HG02884 (cell line): ENCODE measurements at regions not wholly inside any gene's neighbourhood (a gene's known extent, or its start where the extent isn't known, plus 50 kb on each side); places are given as distances from the start of the nearest gene placed in this dataset.
"Not testable (repeated sequence)": the region's sequence is repeated elsewhere in the genome, so short reads cannot be mapped to it uniquely, and the experiment has no call there.

Source experiments
- ATAC-seq: cut with Tn5 transposase; IDR thresholded peaks from one replicate; pipeline ENCODE4 v1.9.1; 2021; ENCODE audit warnings: mild to moderate bottlenecking, moderate library complexity; ENCODE audit not compliant: unreplicated experiment

DNA sequence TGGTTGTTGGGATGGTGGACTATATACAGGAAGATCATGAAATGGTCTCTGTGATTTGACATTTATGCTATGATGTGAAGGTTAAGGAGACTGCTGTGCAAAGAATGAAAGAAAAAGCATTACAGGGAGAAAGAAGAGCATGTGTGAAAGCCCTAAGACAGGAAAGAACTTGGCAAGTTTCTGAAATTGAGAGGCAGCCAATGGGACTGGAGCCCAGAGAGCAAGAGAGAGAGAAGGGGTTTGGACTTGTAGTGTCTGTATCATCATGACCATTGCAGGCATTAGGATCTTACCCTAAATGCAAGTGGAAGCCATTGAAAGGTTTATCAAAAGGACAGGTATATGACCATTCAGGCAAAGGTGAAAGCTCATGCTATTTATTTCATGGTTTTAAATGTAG lies 147.1 kb downstream of the NAA11 start:
- ATAC-seq, result no peak

DNA sequence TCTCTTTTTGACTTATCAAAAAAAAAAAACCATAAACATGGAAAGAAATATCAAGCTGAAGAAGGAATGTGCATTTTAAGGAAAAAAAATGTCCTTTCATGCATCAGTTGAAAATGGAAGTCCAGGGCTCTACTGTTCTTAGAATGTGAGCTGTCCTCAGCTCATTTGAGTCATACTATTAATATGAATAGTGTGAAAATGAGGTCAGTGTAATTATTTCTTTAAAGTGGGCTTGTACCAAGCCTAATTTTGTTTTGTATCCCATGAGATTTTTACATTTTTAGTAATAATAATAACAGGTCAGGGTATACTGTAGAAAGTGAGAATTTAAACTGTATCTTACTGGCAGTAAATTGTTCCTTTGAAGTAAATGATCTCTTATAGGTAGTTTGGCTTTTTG lies 148.5 kb downstream of the NAA11 start:
- peak; percentile 66 for ATAC-seq

DNA sequence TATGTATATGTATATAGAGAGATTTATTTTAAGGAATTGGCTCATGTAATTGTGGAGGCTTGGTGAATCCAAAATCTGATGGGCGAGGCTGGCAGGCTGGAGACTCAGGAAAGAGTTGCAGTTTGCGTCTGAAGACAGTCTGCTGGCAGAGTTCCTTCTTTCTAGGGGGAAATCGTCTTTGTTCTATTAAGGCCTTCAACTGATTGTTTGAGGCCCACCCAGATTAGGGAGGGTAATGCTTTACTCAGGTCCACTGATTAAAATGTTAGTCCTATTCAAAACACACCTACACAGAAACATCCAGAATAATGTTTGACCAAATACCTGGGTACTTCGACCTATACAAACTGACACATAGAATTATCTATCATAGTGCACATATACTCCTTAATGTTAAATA lies 149.5 kb downstream of the NAA11 start:
- no peak for ATAC-seq

DNA sequence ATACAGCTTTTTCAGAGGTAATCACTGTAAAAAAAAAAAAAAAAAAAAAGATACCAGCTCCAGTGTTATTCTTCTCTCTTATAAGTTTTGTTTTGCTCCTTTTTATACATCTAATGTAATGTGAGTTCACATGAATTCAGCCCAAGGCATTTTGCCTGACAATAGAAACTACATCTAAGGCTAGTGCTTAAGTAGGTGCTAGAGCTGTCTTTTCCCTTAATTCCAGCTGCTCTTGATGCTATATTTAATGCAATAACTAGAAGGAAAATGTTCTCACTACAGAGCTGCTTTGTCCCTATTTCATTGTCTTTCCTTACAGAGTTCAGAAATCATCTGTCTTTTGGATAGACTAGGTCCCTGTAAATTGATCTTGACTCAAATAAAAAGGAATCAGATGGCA lies 150.1 kb downstream of the NAA11 start:
- no peak for ATAC-seq

DNA sequence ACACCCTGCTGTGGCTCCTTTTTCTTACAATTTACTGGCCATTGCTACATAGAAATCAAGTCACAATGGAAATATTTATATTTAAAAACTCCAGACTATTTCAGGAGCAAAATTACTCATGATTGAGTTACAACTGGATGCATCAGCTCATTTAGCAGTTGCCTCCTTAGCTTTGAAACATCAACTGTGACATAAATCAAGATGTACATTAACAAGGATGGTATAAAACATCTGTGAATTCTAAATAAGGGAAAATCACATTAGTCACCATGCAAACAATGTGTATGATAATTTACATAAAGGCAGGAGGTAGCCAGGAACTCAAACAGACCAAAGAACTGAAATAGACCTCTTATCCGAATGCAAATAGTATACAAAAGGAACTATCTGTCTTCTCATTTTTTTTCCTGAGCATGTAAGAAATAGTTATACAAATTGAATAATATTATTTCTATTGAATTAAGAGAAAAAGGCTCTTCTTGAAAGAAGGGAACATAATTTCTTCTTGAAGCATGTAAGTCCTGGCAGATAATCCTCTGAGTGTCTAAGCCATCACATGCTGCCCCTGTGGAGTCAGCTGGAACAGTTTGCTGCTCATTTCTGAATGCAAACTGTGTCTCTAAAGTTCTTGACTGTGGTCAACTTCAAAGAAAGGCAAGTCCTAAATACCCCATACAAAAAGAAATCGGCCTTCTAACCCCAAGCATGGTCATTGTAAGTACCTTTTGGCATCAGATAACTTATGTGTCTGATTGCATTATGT lies 151.2 kb downstream of the NAA11 start:
- no peak for ATAC-seq

DNA sequence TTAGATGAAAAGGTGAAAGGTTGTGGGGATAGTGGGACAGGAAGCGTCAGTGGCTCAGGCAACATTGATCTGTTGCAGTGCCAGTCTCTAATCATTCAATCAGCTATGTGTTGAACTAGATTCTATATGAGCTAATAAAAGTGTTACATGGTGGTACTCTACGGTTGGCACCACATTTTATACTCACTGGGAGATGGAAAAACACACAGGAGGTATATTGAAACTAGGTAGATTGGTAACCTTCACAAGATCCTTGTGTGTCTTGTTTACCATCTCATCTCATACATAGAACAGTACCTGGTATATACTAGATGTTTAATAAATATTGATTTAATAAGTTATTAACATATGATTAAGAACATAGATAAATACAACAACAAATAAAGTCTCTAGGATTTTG lies 152.7 kb downstream of the NAA11 start:
- no peak for ATAC-seq

DNA sequence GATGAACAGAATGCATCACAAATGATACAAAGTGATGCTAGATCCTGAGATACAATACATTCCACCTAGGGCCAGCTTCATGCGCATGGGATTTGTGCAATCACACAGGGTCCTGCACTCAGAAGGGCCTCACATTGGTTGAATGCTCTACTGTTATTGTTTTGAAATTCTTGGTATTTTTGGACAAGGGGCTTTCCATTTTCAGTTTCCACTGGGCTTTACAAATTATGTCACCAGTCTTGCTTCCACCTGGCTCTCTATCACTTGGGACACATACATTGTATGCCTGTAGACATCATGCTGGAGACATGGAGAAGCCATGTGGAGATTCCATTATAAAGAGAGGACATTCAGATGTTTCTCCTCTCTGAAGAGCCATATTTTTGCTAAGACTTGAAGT lies 155.8 kb downstream of the NAA11 start:
- ATAC-seq, result peak; percentile 40

DNA sequence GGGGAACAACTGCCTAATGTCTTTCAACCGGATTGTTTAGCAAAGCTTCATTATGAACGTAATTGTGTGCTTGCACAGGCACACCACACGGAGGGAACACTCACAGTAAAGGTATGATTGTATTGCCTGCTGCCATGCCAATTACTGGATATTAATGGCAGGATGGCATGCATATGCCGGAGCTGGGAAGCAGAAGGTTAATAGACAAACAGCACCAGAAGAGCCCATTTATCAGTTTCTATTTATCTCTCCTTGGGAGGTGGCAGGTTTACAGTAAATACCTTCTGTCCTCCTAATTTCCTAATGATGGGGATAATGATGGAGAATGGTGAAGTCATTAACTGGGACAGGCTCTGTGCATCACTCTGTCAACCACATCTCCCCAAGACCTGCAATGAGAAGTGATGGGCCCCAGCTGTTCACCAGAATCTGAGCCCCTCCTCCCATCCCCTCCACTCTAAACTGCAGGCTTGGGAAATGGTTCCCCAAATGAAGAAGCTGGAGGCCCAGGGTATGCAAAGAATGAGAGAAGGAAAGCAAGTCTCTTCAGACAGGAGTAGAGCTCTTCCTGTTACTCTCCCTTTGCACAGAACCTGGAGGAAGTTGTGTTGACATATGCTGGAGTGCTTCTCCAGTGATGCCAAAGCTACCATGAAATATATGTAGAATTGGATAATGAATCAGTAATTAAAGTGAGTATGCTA lies 160.8 kb downstream of the NAA11 start:
- no peak for ATAC-seq

DNA sequence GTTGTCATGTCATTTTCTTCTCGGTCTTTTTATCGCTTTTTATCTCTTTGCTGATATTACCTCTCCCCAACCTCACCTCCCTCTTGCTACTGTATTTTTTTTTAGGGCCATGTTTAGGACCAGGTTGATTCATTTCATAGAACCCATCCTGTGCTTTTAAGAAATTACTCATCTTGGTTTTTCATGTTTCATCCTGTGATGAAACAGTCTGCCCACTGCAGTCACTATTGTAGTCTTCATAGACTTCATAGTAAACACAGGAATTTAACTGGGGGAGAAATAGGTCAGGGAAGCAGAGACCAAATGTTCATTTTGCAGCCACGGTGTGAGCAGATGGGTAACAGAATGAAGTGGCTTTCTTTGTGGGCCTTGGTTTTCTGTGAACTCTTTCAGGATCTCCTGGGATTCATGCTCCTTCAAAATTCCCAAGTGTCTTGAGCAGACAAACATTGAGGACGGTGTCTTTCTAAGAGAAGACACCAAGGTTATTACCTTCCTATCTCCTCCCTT lies 161.8 kb downstream of the NAA11 start:
- peak; percentile 75 for ATAC-seq

DNA sequence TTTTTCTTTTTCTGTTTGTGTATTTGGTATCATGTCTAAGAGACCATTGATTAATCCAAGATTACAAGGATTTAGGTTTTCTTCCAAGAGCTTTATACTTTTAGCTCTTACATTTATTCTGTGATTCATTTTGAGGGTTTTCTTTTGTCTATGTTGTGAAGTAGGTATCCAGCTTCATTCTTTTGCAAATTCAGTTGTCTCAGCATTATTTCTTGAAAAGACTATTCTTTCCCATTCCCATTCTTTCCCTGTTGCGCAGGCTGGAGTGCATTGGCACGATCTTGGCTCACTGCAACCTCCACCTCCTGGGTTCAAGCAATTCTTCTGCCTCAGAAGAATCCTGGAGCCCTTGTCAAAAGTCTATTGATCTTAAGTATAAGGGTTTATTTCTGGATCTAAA lies 164.9 kb downstream of the NAA11 start:
- ATAC-seq, result no peak

DNA sequence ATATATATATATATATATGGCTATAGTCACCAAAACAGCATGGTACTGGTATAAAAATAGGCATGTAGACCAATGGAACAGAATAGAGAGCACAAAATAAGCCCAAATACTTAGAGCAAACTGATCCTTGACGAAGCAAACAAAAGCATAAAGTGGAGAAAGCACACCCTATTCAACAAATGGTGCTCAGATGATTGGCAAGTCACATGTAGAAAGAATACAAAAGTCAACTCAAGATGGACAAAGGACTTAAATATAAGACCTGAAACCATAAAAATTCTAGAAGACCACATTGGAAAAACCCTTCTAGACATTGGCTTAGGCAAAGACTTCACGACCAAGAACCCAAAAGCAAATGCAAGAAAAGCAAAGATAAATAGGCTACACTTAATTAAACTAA lies 167.2 kb downstream of the NAA11 start:
- ATAC-seq, result not testable (repeated sequence)

DNA sequence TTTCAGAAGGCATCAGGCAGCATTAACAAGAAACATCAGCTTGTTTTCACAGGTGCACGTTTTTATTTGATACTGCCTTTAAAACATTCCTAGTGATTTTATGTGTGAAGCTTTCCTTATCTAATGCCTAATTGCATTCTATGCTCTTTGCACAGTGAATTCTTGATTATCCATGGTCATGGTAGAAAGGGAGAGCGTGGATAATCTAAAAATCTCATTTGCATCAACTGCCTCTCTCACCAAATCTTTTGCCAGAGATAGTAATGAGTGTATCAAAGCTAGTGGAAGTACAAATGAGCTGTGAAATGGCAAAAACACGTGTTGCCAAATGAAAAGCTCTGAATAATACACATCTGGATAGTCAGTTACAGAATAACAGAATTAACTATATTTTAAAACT lies 170.5 kb downstream of the NAA11 start:
- ATAC-seq, result no peak

DNA sequence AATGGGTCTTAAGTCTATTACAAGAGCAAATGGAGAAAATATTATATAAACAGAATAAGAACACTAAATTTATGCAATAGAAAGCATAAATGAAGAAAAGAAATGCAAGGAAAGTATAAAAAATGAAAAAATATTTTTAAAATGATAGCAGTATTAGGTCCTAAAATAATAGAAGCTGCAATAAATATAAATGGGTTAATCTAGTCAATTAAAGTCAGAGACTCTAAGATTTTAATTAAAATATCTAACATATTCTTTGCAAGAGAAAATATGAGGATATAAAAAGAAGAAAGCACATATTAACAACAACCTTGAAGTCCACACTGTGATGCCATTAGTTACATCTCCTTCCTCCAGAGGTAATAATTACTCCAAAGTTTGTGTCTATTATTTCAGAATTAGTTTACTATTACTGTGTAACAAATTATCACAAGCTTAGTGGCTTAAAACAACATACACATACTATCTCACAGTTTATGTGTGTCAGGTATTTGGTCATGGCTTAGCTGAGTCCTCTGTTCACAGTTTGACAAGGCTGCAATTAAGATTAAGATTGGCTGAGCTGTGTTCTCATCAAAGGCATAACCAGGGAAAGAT lies 174.9 kb downstream of the NAA11 start:
- ATAC-seq, result no peak

DNA sequence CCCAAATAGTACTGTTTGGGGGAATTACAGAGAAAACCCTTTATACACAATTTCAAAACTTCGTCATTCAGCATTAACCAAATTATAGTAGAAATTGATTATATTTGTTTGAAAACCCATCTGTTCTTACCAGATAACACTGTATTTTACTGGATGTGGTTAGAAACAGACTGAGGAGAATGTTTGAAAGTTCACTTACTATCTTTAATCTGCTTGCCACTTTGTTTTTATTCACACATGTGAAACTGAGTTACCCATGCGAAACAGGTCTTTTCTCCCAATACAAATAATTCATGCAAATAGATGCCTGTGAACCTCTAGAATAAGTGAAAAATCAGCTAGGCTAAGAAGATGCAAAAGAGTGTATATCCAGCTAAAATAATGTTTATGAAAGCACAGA lies 177.5 kb downstream of the NAA11 start:
- ATAC-seq, result no peak

DNA sequence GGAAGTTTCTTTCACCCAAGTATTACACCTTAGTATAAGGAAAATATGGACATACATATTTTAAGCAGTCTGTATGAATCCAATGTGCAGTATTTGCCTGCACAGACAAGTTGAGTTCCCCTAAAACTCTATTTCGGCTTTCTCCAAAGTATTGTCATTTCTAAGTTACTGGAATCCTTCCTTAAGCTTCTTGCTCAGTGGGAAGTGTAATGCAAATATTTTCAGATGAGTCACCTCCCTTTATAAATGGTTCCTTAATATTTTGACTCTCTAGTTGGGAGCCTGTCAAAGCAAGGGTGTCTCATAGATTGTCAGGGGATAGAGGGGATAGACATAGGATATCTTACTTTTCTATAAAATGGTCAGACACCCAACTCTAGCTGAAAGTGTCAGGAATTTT lies 178.6 kb downstream of the NAA11 start:
- no peak for ATAC-seq

DNA sequence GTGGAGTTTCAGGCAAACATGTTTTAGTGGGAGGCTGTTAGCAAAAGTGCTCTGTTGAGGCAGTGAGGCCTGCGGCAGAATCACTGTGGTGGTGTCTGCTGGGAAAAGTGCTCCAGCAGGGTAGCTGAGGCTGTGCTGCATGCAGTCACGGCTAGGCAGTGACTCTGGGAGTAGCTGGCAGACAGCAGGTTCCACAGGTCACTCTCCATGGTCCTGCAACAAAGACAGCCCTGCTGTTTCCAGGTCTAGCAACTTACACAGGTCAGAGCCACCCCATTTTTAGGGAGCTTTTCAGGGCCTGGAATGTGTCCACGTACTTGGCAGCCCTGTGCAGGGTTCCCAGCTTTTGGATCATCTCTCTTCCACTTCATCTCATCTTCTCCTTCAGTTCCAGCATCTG lies 184.3 kb downstream of the NAA11 start:
- no peak for ATAC-seq

DNA sequence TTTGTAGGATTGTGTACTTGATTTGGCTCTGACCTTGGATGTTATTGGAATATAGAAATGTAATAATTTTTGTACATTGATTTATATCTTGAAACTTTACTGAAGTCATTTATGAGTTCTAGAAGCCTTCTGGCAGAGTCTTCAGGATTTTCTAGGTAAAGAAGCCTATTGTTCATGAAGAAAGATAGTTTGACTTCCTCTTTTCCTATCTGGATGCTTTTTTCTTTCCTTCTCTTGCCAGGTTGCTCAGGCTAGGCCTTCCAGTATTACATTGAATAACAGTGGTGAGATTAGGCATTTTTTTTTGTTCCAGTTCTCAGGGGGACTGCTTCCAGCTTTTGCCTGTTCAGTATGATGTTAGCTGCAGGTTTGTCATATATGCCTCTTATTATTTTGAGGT lies 191.1 kb downstream of the NAA11 start:
- no peak for ATAC-seq

DNA sequence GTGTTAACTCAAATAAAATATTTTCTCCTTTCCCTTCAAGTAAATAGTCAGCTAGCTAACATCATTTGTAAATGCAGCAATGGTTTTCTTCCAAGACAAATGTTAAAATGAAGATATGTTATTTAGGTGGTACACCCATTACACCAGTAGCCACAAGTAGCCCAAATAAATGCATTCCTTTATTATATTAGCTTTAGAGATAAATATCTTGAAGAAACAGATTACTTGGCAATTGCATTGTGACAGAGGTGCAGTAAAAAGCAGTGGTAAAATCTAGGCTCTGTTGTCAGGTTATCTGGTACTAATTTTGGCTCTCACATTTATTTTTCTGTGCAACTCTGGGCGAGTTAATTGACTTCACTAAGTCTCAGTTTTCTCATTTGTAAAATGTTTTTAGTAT lies 193.0 kb downstream of the NAA11 start:
- no peak for ATAC-seq

DNA sequence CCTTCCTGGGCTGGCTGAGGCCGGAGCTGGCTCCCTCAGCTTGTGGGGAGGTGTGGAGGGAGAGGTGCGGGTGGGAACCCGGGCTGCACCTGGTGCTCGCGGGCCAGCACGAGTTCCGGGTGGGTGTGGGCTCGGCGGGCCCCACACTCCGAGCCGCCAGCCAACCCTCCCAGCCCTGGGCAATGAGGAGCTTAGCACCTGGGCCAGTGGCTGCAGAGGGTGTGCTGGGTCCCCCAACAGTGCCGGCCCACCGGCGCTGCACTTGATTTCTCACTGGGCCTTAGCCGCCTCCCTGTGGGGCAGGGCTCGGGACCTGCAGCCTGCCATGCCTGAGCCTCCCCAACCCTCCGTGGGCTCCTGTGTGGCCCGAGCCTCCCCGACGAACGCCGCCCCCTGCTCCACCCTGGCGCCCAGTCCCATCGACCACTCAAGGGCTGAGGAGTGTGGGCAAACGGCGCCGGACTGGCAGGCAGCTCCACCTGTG lies 182.7 kb upstream of the PAQR3 start:
- no peak for ATAC-seq

DNA sequence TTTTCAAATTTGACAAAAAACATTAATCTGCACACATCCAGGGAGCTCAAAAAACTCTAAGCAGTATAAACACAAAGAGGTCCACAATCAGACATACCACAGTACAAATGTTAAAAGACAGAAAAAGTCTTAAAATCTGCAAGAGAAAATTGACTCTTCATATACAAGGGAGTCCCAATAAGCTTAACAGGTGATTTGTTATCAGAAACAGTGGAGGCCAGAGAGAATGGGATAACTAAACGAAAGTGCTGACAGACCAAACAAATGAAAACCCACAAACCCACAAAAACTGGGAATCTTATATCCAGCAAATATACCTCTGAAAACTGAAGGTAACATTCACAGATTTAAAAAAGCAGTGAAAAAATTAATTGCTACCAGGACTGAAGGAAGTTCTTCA lies 182.0 kb upstream of the PAQR3 start:
- ATAC-seq, result no peak

DNA sequence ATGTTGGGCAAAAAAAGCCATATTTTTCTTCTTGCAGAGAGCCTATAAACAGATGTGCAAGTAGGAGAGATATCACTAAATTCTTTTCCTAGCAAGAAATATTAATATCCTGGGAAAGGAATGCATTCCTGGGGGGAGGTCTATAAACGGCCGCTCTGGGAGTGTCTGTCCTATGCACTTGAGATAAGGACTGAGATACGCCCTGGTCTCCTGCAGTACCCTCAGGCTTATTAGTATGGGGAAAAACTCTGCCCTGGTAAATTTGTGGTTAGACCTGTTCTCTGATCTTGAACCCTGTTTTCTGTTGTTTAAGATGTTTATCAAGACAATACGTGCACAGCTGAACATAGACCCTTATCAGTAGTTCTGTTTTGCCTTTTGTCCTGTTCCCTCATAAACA lies 177.8 kb upstream of the PAQR3 start:
- not testable (repeated sequence) for ATAC-seq

DNA sequence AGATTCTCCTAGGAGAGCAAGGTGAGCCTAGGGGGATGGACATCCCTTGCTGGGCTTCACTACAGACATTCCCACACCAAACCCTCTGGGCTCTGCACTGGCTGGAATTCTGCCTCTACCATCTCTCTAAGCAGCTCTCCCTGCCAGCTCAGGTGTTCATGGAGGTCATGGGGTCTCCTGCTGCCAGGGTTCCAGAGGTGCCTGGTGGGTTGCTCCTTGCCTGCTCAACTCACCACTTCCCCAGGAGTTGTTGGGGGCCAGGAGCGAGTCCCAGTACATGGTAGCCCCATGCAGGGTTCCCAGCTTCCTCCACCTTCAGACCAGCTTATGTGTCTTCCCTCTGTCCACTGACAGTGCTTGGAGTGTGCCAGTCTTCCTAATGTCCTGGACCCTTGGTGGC lies 167.8 kb upstream of the PAQR3 start:
- ATAC-seq, result no peak
